ENCODE measurements at regions not wholly inside any gene's neighbourhood (a gene's known extent, or its start where the extent isn't known, plus 50 kb on each side); places are given as distances from the start of the nearest gene placed in this dataset.

DNA sequence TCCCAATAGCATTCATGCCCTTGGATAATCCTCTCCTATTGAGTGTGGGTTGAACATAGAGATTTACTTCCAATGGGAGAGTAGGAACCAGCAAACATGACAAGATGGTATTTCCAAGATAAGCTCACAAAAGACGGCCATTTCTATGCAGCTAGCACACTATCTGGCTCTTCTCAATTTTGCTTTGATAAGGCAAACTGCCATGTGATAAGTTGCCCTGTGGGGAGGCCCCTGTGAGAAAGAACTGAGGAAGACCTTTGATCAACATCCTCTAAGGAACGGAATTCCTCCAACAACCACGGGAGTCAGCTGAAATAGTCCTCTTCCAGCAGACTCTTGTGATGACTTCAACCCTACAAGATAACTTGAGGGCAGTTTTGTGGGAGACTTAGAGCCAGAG is 211.9 kb upstream of the TRPM3 start:
- no peak overlapping the region for H3K27ac ChIP-seq (ENCODE audit: low read depth, low read length, poor library complexity, severe bottlenecking)
- no peak overlapping the region for H3K9ac ChIP-seq (ENCODE audit: low read length)
- H3K27me3 ChIP-seq (ENCODE audit: insufficient read depth, low read length) = no peaks in the 10 kb centered on the region
- H3F3A ChIP-seq (ENCODE audit: insufficient read depth, low read length) = no peaks in the 10 kb centered on the region
- H3K4me1 ChIP-seq (ENCODE audit: insufficient read depth, low read length, severe bottlenecking) = no peaks in the 10 kb centered on the region
- H3K36me3 ChIP-seq (ENCODE audit: insufficient read depth, low read length) = no peaks in the 10 kb centered on the region
- no peak overlapping the region for H3K4me2 ChIP-seq (ENCODE audit: low read length)
- H4K20me1 ChIP-seq (ENCODE audit: insufficient read depth, low read length) = no peaks in the 10 kb centered on the region
- no peak for TF ChIP-seq EZH2 (IDR thresholded peaks at IDR 0.05; ENCODE audit: borderline replicate concordance, low read length)
- TF ChIP-seq, protein P1, sequence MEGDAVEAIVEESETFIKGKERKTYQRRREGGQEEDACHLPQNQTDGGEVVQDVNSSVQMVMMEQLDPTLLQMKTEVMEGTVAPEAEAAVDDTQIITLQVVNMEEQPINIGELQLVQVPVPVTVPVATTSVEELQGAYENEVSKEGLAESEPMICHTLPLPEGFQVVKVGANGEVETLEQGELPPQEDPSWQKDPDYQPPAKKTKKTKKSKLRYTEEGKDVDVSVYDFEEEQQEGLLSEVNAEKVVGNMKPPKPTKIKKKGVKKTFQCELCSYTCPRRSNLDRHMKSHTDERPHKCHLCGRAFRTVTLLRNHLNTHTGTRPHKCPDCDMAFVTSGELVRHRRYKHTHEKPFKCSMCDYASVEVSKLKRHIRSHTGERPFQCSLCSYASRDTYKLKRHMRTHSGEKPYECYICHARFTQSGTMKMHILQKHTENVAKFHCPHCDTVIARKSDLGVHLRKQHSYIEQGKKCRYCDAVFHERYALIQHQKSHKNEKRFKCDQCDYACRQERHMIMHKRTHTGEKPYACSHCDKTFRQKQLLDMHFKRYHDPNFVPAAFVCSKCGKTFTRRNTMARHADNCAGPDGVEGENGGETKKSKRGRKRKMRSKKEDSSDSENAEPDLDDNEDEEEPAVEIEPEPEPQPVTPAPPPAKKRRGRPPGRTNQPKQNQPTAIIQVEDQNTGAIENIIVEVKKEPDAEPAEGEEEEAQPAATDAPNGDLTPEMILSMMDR (IDR thresholded peaks at IDR 0.05; ENCODE audit: low read length) = no peak
- no peaks in the 10 kb centered on the region for H3K9me3 ChIP-seq (ENCODE audit: low read length)
- H3K4me3 ChIP-seq (ENCODE audit: low read depth, low read length, poor library complexity, severe bottlenecking) = no peak overlapping the region
- H3K9me2 ChIP-seq (ENCODE audit: low read depth, low read length) = no peaks in the 10 kb centered on the region
- H2AFZ ChIP-seq (ENCODE audit: low read length) = no peak overlapping the region
- H3K79me2 ChIP-seq (ENCODE audit: insufficient read depth, low read length) = no peaks in the 10 kb centered on the region

DNA sequence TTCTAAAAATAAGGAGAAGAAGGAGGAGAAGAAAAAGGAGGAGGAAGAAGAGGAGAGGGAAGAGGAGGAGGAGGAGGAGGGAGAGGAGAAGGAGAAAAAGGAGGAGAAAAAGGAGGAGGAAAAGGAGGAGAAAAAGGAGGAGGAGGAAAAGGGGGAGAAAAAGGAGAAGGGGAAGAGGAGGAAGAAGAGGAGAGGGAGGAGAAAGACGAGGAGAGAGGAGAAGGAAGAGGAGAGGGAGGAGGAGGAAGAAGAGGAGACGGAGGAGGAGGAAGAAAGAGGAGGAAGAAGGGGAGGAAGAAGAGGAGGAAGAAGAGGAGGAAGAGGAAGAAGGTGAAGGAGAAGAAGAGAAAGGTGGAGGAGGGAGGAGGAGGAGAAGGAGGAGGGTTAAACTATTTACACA is 210.2 kb upstream of the TRPM3 start:
- H2AFZ ChIP-seq (ENCODE audit: low read length) = no peak overlapping the region
- no peaks in the 10 kb centered on the region for H3K79me2 ChIP-seq (ENCODE audit: insufficient read depth, low read length)
- H3K27me3 ChIP-seq (ENCODE audit: insufficient read depth, low read length) = no peaks in the 10 kb centered on the region
- H3K9me3 ChIP-seq (ENCODE audit: low read length) = no peaks in the 10 kb centered on the region
- no peaks in the 10 kb centered on the region for H3K4me1 ChIP-seq (ENCODE audit: insufficient read depth, low read length, severe bottlenecking)
- TF ChIP-seq, protein P1 (IDR thresholded peaks at IDR 0.05; ENCODE audit: low read length) = no peak
- TF ChIP-seq EZH2 (IDR thresholded peaks at IDR 0.05; ENCODE audit: borderline replicate concordance, low read length) = no peak
- no peak overlapping the region for H3K4me3 ChIP-seq (ENCODE audit: low read depth, low read length, poor library complexity, severe bottlenecking)
- H3K27ac ChIP-seq (ENCODE audit: low read depth, low read length, poor library complexity, severe bottlenecking) = no peak overlapping the region
- no peaks in the 10 kb centered on the region for H3K36me3 ChIP-seq (ENCODE audit: insufficient read depth, low read length)
- no peak overlapping the region for H3K9ac ChIP-seq (ENCODE audit: low read length)
- no peaks in the 10 kb centered on the region for H4K20me1 ChIP-seq (ENCODE audit: insufficient read depth, low read length)
- H3F3A ChIP-seq (ENCODE audit: insufficient read depth, low read length) = no peaks in the 10 kb centered on the region
- H3K4me2 ChIP-seq (ENCODE audit: low read length) = no peak overlapping the region
- H3K9me2 ChIP-seq (ENCODE audit: low read depth, low read length) = no peaks in the 10 kb centered on the region

DNA sequence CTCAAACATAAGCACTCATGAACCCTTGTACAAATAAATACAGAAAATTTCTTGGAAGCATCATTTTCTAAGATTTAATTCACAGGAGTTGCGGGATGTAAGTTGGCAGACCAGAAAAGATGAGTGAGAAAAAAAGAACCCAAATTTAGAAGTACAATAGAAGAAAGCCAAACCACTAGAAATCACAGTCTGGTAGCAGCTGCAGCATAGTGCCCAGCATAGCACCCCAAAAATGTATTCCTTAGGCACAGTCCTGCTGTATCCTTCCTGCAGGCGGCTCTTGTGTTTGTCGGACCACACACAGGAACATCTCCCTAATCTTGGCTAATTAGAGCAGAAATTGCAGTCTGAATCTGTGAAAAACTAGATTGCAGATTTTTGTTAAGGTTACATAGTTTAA is 208.5 kb upstream of the TRPM3 start:
- Histone ChIP-seq H3K9me3 (ENCODE audit: low read length) (no peaks in the 10 kb centered on the region), H3F3A (ENCODE audit: insufficient read depth, low read length) (no peaks in the 10 kb centered on the region), H3K4me3 (ENCODE audit: low read depth, low read length, poor library complexity, severe bottlenecking) (no peak overlapping the region), H3K9ac (ENCODE audit: low read length) (no peak overlapping the region), H3K9me2 (ENCODE audit: low read depth, low read length) (no peaks in the 10 kb centered on the region), H3K4me1 (ENCODE audit: insufficient read depth, low read length, severe bottlenecking) (no peaks in the 10 kb centered on the region), H3K27me3 (ENCODE audit: insufficient read depth, low read length) (no peaks in the 10 kb centered on the region), H3K27ac (ENCODE audit: low read depth, low read length, poor library complexity, severe bottlenecking) (no peak overlapping the region), H2AFZ (ENCODE audit: low read length) (no peak overlapping the region), H3K79me2 (ENCODE audit: insufficient read depth, low read length) (no peaks in the 10 kb centered on the region), H3K36me3 (ENCODE audit: insufficient read depth, low read length) (no peaks in the 10 kb centered on the region), H4K20me1 (ENCODE audit: insufficient read depth, low read length) (no peaks in the 10 kb centered on the region), H3K4me2 (ENCODE audit: low read length) (no peak overlapping the region)
- TF ChIP-seq, protein P1 (IDR thresholded peaks at IDR 0.05; ENCODE audit: low read length) = no peak
